ENCODE measurements at regions not wholly inside any gene's neighbourhood (a gene's known extent, or its start where the extent isn't known, plus 50 kb on each side); places are given as distances from the start of the nearest gene placed in this dataset.

GRCh38 chr5:133905424-133905823, 63.0 kb downstream of the C5orf15 start:
- TF ChIP-seq POLR2A (IDR thresholded peaks at IDR 0.05; ENCODE audit: low read depth, low read length): no peak
- no peak for TF ChIP-seq POLR2AphosphoS5 (IDR thresholded peaks at IDR 0.05; ENCODE audit: low read depth, low read length)
